SH-SY5Y (cell line): ENCODE measurements at regions not wholly inside any gene's neighbourhood (a gene's known extent, or its start where the extent isn't known, plus 50 kb on each side); places are given as distances from the start of the nearest gene placed in this dataset.

Experiments used
- GATA2 ChIP-seq: IDR thresholded peaks from 2 replicates; pipeline ENCODE4 v1.6.1; 2011; ENCODE audit warnings: mild to moderate bottlenecking, low read depth, low read length
- GATA3 ChIP-seq: IDR thresholded peaks from 2 replicates; pipeline ENCODE4 v1.6.1; 2011; ENCODE audit warnings: low read depth, mild to moderate bottlenecking, low read length, moderate library complexity

DNA sequence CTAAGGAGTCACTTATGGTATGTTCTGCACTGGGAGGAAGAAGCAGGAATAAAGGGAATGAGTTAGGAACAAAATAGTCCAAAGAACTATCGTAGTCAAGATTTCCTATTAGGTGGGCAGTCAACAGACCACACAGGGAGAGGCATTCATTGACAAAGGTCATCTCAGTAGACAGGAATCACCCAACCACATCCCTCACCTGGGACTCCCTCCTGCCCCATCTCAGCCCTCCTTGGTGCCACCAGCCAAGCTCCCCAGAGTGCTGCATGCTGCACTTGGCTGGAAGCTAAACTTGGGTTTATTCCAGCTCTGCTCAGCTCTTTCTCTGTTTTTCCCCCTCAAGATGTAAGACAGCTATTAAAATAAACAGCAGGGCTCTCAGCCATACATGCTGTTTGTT is 72.3 kb upstream of the CTNNB1 start:
- TF ChIP-seq GATA3: no peak
- TF ChIP-seq GATA2: no peak
